Chondrocyte (in vitro differentiated cells): ENCODE measurements at regions not wholly inside any gene's neighbourhood (a gene's known extent, or its start where the extent isn't known, plus 50 kb on each side); places are given as distances from the start of the nearest gene placed in this dataset.

Experiments
- DNase-seq: peaks from one replicate; pipeline ENCODE4 v3.0.0; 2021; ENCODE audit warnings: mixed read lengths, low spot score
- H3K27ac Mint-ChIP-seq: one replicate; pipeline ENCODE4 v1.8.0; 2021; ENCODE audit warnings: mild to moderate bottlenecking, moderate library complexity, mixed read lengths; ENCODE audit not compliant: unreplicated experiment
- H3K27me3 Mint-ChIP-seq: 2 replicates; pipeline ENCODE4 v1.8.0; 2021; ENCODE audit warnings: low read depth, mixed read lengths
- H3K36me3 Mint-ChIP-seq: 2 replicates; pipeline ENCODE4 v1.8.0; 2021; ENCODE audit warnings: low read depth, mixed read lengths
- H3K4me1 Mint-ChIP-seq: 2 replicates; pipeline ENCODE4 v1.8.0; 2021; ENCODE audit warnings: low read depth, mild to moderate bottlenecking, mixed read lengths
- H3K4me3 Mint-ChIP-seq: one replicate; pipeline ENCODE4 v1.8.0; 2021; ENCODE audit warnings: mild to moderate bottlenecking, moderate library complexity, mixed read lengths; ENCODE audit not compliant: unreplicated experiment
- H3K9me3 Mint-ChIP-seq: 2 replicates; pipeline ENCODE4 v1.8.0; 2021; ENCODE audit warnings: low read depth, mixed read lengths
- CTCF ChIP-seq: fragments of 200-600 bp; sonication (generic); IDR thresholded peaks from 2 replicates; pipeline ENCODE4 v1.5.0; 2021; ENCODE audit warnings: antibody characterized with exemption, mild to moderate bottlenecking, moderate library complexity

- TF ChIP-seq CTCF, result no peak
- H3K4me3 Mint-ChIP-seq, result no peak overlapping the region
- no peaks in the 10 kb centered on the region for H3K4me1 Mint-ChIP-seq
- H3K9me3 Mint-ChIP-seq, result peaks cover 12% of the 10 kb centered on the region
- H3K27me3 Mint-ChIP-seq, result peaks cover 4% of the 10 kb centered on the region
- H3K27ac Mint-ChIP-seq, result no peak overlapping the region
- DNase-seq, result no peak
- no peaks in the 10 kb centered on the region for H3K36me3 Mint-ChIP-seq
Measured at GRCh38 chr17:33451221-33451620, 158.1 kb upstream of the ASIC2 start.

GRCh38 chr17:33457477-33457876 lies 164.4 kb upstream of the ASIC2 start:
- no peak overlapping the region for H3K4me3 Mint-ChIP-seq
- no peak for TF ChIP-seq CTCF
- no peaks in the 10 kb centered on the region for H3K9me3 Mint-ChIP-seq
- DNase-seq, result no peak
- no peak overlapping the region for H3K27ac Mint-ChIP-seq
- H3K36me3 Mint-ChIP-seq, result no peaks in the 10 kb centered on the region
- H3K4me1 Mint-ChIP-seq, result no peaks in the 10 kb centered on the region
- H3K27me3 Mint-ChIP-seq, result peaks cover 13% of the 10 kb centered on the region

GRCh38 chr17:33459078-33459940 lies 166.2 kb upstream of the ASIC2 start:
- H3K4me3 Mint-ChIP-seq, result no peak overlapping the region
- H3K36me3 Mint-ChIP-seq, result no peaks in the 10 kb centered on the region
- H3K9me3 Mint-ChIP-seq, result no peaks in the 10 kb centered on the region
- TF ChIP-seq CTCF, result no peak
- no peaks in the 10 kb centered on the region for H3K4me1 Mint-ChIP-seq
- peaks cover 9% of the 10 kb centered on the region for H3K27me3 Mint-ChIP-seq
- DNase-seq, result no peak
- no peak overlapping the region for H3K27ac Mint-ChIP-seq

- no peaks in the 10 kb centered on the region for H3K4me1 Mint-ChIP-seq
- no peaks in the 10 kb centered on the region for H3K36me3 Mint-ChIP-seq
- H3K4me3 Mint-ChIP-seq, result no peak overlapping the region
- peaks cover 9% of the 10 kb centered on the region for H3K27me3 Mint-ChIP-seq
- no peaks in the 10 kb centered on the region for H3K9me3 Mint-ChIP-seq
- TF ChIP-seq CTCF, result no peak
- H3K27ac Mint-ChIP-seq, result no peak overlapping the region
- DNase-seq, result no peak
Measured at GRCh38 chr17:33460781-33461450, 167.8 kb upstream of the ASIC2 start.

GRCh38 chr17:33463887-33464286 lies 170.8 kb upstream of the ASIC2 start:
- no peak for TF ChIP-seq CTCF
- DNase-seq, result no peak
- Mint-ChIP-seq H3K36me3 (no peaks in the 10 kb centered on the region), H3K9me3 (peaks cover 6% of the 10 kb centered on the region), H3K27ac (no peak overlapping the region), H3K27me3 (peaks cover 4% of the 10 kb centered on the region), H3K4me3 (no peak overlapping the region), H3K4me1 (no peaks in the 10 kb centered on the region)
